CD4-positive, alpha-beta T cell treated with Interleukin-2 at 100 ng/mL for 4 hours (primary cell): ENCODE measurements at regions not wholly inside any gene's neighbourhood (a gene's known extent, or its start where the extent isn't known, plus 50 kb on each side); places are given as distances from the start of the nearest gene placed in this dataset.
"Not testable (repeated sequence)": the region's sequence is repeated elsewhere in the genome, so short reads cannot be mapped to it uniquely, and the experiment has no call there.

Experiments used
- DNase-seq: peaks from one replicate; pipeline ENCODE4 v3.0.0-alpha.2; 2020; ENCODE audit warnings: low spot score

DNA sequence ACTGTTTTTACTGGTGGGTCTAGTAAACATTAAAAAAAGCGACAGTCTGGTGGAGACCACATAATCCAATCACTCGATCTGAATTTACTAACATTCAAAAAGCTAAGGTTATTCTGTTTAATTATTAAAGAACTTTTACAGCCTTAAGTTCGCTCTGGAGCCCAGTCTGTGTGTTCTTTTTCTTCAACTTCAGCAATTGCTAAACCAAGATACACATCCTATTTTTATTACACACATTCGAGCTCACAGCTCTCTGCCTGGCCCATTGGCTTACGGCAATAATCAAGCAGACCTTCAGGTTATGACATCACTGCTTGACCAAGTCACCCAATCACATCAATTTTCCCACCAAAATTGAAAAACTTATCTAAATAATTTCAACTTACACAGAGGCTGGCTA is 57.4 kb upstream of the PRSS16 start:
- DNase-seq = no peak

DNA sequence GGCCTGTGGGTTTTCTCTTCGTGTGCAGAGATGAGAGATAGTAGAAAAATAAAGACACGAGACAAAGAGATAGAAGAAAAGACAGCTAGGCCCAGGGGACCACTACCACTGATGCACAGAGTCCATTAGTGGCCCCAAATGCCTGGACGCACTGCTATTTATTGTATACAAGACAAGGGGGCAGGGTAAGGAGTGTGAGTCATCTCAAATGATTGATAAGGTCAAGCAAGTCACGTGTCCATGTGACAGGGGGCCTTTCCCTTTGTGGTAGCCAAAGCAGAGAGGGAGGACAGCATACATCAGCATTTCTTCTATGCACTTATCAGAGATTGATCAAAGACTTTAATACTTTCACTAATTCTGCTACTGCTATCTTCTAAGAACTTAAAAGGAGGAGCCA is 53.0 kb upstream of the PRSS16 start:
- not testable (repeated sequence) for DNase-seq

DNA sequence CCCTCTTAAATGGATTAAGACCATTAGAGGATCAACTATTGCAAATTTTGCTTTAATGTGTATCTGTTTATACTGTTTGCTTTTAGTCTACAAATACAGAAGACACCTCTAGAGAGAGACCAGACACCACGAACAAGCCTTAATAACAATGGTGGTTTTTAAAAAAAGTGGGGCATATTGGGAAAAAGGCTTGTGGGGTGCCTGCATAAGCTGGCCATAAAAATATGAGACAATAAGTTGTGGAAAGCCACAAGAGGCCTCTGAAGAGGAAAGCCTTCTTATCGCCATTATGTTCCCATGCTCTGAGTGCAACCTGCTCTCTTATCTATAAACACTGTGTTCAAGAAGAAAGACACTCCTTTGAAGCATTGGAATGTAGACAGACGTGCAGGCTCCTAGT is 52.0 kb upstream of the PRSS16 start:
- DNase-seq = not testable (repeated sequence)
